H1 (cell line): ENCODE measurements at regions not wholly inside any gene's neighbourhood (a gene's known extent, or its start where the extent isn't known, plus 50 kb on each side); places are given as distances from the start of the nearest gene placed in this dataset.

ENCODE experiments used
- CTCF ChIA-PET: fragments of 300-600 bp; sonication (Branson Sonifier 250); formaldehyde crosslinking; loops from one replicate; lab custom pipeline; 2021; ENCODE audit not compliant: partially characterized antibody; lab: Charles Lee
- POLR2A ChIA-PET: fragments of 300-600 bp; sonication (Branson Sonifier 250); formaldehyde crosslinking; loops from one replicate; lab custom pipeline; 2021; ENCODE audit warnings: inconsistent platforms; ENCODE audit not compliant: partially characterized antibody; lab: Charles Lee
- DNase-seq, 2 experiments: peaks; one replicate each; pipeline versions ENCODE4 v3.0.0 to v3.0.0-alpha.2; 2010 to 2022; ENCODE audit warnings: low spot score in 2 of 2, low read depth in 1 of 2, mixed read lengths in 1 of 2
- FAIRE-seq: peaks from 2 replicates; lab custom pipeline; 2011; peaks lifted over from hg19 to GRCh38; lab: Jason Lieb, UNC
- H2AFZ ChIP-seq: 2 replicates; pipeline ENCODE4 v1.8.1; 2012; ENCODE audit warnings: low read length, inconsistent platforms
- H2AK5ac ChIP-seq: 2 replicates; pipeline ENCODE4 v1.6.1; 2013; ENCODE audit warnings: low read depth, low read length
- H2BK120ac ChIP-seq: replicated peaks from 2 replicates; pipeline ENCODE3; 2013; ENCODE audit warnings: low read depth, low read length, inconsistent platforms
- H2BK12ac ChIP-seq: 2 replicates; pipeline ENCODE4 v1.6.1; 2013; ENCODE audit warnings: low read depth, low read length
- H2BK15ac ChIP-seq: 2 replicates; pipeline ENCODE4 v1.6.1; 2013; ENCODE audit warnings: low read length
- H2BK20ac ChIP-seq: 2 replicates; pipeline ENCODE4 v1.6.1; 2013; ENCODE audit warnings: low read length
- H2BK5ac ChIP-seq: 2 replicates; pipeline ENCODE4 v1.6.1; 2013; ENCODE audit warnings: low read depth, low read length
- H3K14ac ChIP-seq: 2 replicates; pipeline ENCODE4 v1.6.1; 2013; ENCODE audit warnings: inconsistent platforms; ENCODE audit not compliant: insufficient read length
- H3K18ac ChIP-seq: 2 replicates; pipeline ENCODE4 v1.6.1; 2013; ENCODE audit warnings: low read length; ENCODE audit errors: extremely low read depth
- H3K23ac ChIP-seq: 2 replicates; pipeline ENCODE4 v1.6.1; 2013; ENCODE audit warnings: inconsistent platforms; ENCODE audit not compliant: insufficient read length
- H3K23me2 ChIP-seq: 2 replicates; pipeline ENCODE4 v1.6.1; 2013; ENCODE audit warnings: low read depth, low read length
- H3K27ac ChIP-seq: 2 replicates; pipeline ENCODE4 v1.6.1; 2011; ENCODE audit warnings: low read depth, low read length, inconsistent platforms
- H3K27me3 ChIP-seq, 4 experiments: replicated peaks in 1 of 4; 1 replicate in 1 of 4; 2 replicates in 3 of 4; pipeline versions ENCODE4 v1.6.1 to v1.8.1; 2011 to 2013; ENCODE audit warnings: low read length in 3 of 4, mild to moderate bottlenecking in 3 of 4, inconsistent platforms in 2 of 4, mixed read lengths in 2 of 4, moderate library complexity in 1 of 4; ENCODE audit not compliant: control insufficient read depth in 3 of 4, insufficient read depth in 3 of 4; ENCODE audit errors: extremely low read depth in 1 of 4
- H3K36me3 ChIP-seq, 4 experiments: 2 replicates each; pipeline versions ENCODE4 v1.6.1 to v1.8.1; 2011 to 2013; ENCODE audit warnings: mild to moderate bottlenecking in 4 of 4, low read length in 3 of 4, moderate library complexity in 2 of 4, control low read depth in 1 of 4, inconsistent platforms in 1 of 4; ENCODE audit not compliant: insufficient read depth in 4 of 4, control insufficient read depth in 2 of 4
- H3K4ac ChIP-seq: replicated peaks from 2 replicates; pipeline ENCODE3; 2013; ENCODE audit warnings: low read length, low read depth, mixed read lengths, inconsistent platforms; ENCODE audit not compliant: insufficient read length
- H3K4me1 ChIP-seq, 4 experiments: replicated peaks in 1 of 4; 1 replicate in 1 of 4; 2 replicates in 3 of 4; pipeline versions ENCODE4 v1.6.1 to v1.8.1; 2011 to 2013; ENCODE audit warnings: low read length in 3 of 4, inconsistent platforms in 2 of 4, mixed read lengths in 1 of 4; ENCODE audit not compliant: insufficient read depth in 4 of 4, control insufficient read depth in 3 of 4
- H3K4me2 ChIP-seq, 2 experiments: 2 replicates each; pipeline versions ENCODE4 v1.6.1 to v1.8.1; 2011 to 2013; ENCODE audit warnings: low read depth in 2 of 2, low read length in 2 of 2, control low read depth in 1 of 2, inconsistent platforms in 1 of 2, mild to moderate bottlenecking in 1 of 2; ENCODE audit not compliant: insufficient read depth in 1 of 2
- H3K4me3 ChIP-seq, 4 experiments: fragments of 200-600, 300-600 bp in 1 of 4; sonication (generic), shearing (Covaris generic), sonication (Bioruptor Twin) in 1 of 4; 2 replicates each; pipeline versions ENCODE4 v1.5.1 to v1.8.1; 2011 to 2016; ENCODE audit warnings: low read length in 4 of 4, low read depth in 3 of 4, control low read depth in 2 of 4, inconsistent platforms in 2 of 4, mild to moderate bottlenecking in 2 of 4, mixed read lengths in 1 of 4, moderate library complexity in 1 of 4; ENCODE audit not compliant: insufficient read depth in 2 of 4; ENCODE audit errors: extremely low read depth in 1 of 4
- H3K56ac ChIP-seq: replicated peaks from 2 replicates; pipeline ENCODE3; 2013; ENCODE audit warnings: low read depth, mild to moderate bottlenecking, mixed read lengths, low read length, inconsistent platforms; ENCODE audit not compliant: insufficient read length
- H3K79me1 ChIP-seq: 2 replicates; pipeline ENCODE4 v1.6.1; 2013; ENCODE audit warnings: low read depth, low read length, control low read depth
- H3K79me2 ChIP-seq, 2 experiments: 2 replicates each; pipeline versions ENCODE4 v1.6.1 to v1.8.1; 2012 to 2013; ENCODE audit warnings: low read length in 2 of 2, mild to moderate bottlenecking in 2 of 2, inconsistent platforms in 1 of 2; ENCODE audit not compliant: insufficient read depth in 2 of 2, control insufficient read depth in 1 of 2
- H3K9ac ChIP-seq, 4 experiments: replicated peaks in 1 of 4; 1 replicate in 1 of 4; 2 replicates in 3 of 4; pipeline versions ENCODE4 v1.6.1 to v1.8.1; 2011 to 2013; ENCODE audit warnings: low read depth in 3 of 4, low read length in 3 of 4, control low read depth in 2 of 4, mild to moderate bottlenecking in 2 of 4, moderate library complexity in 2 of 4, inconsistent platforms in 1 of 4; ENCODE audit errors: extremely low read depth in 1 of 4
- H3K9me3 ChIP-seq, 2 experiments: 2 replicates each; pipeline versions ENCODE4 v1.6.1 to v1.8.1; 2012 to 2013; ENCODE audit warnings: mild to moderate bottlenecking in 2 of 2, moderate library complexity in 2 of 2, control low read depth in 1 of 2, inconsistent platforms in 1 of 2, low read depth in 1 of 2, low read length in 1 of 2, mixed read lengths in 1 of 2; ENCODE audit not compliant: insufficient read depth in 2 of 2
- H4K20me1 ChIP-seq, 2 experiments: replicated peaks in 1 of 2; 2 replicates each; pipeline versions ENCODE3 to v1.8.1; 2011 to 2013; ENCODE audit warnings: inconsistent platforms in 2 of 2, low read length in 2 of 2, mild to moderate bottlenecking in 1 of 2; ENCODE audit not compliant: insufficient read depth in 2 of 2, control insufficient read depth in 1 of 2
- H4K5ac ChIP-seq: 2 replicates; pipeline ENCODE4 v1.6.1; 2013; ENCODE audit warnings: low read length, low read depth, mixed read lengths, inconsistent platforms; ENCODE audit not compliant: insufficient read length
- H4K8ac ChIP-seq: 2 replicates; pipeline ENCODE4 v1.8.0; 2013; ENCODE audit warnings: mild to moderate bottlenecking, moderate library complexity, low read length, inconsistent platforms; ENCODE audit not compliant: insufficient read depth; ENCODE audit errors: extremely low read depth
- H4K91ac ChIP-seq: replicated peaks from 2 replicates; pipeline ENCODE3; 2013; ENCODE audit warnings: low read length, mixed read lengths, inconsistent platforms; ENCODE audit not compliant: insufficient read length
- BRCA1 ChIP-seq: IDR thresholded peaks from 2 replicates; pipeline ENCODE4 v1.6.1; 2012; ENCODE audit warnings: low read depth, low read length, improper control_type of control experiment
- EZH2 ChIP-seq: fragments of 200-600 bp; sonication (generic); IDR thresholded peaks from 2 replicates; pipeline ENCODE4 v1.7.1; 2012; ENCODE audit warnings: low read depth, mild to moderate bottlenecking, moderate library complexity, low read length, inconsistent platforms; ENCODE audit not compliant: severe bottlenecking
- KDM1A ChIP-seq: fragments of 200-600, 300-600 bp; sonication (generic); IDR thresholded peaks from 2 replicates; pipeline ENCODE4 v1.7.1; 2016; ENCODE audit warnings: mild to moderate bottlenecking, low read length, borderline replicate concordance
- KDM5A ChIP-seq: fragments of 200-600 bp; IDR thresholded peaks from 2 replicates; pipeline ENCODE4 v1.7.1; 2012; ENCODE audit warnings: mild to moderate bottlenecking, low read length, inconsistent platforms, mixed read lengths
- PHF8 ChIP-seq: fragments of 200-600 bp; sonication (generic); conservative IDR thresholded peaks from 2 replicates; pipeline ENCODE4 v1.7.1; 2012; ENCODE audit warnings: low read depth, mild to moderate bottlenecking, inconsistent platforms, low read length, moderate library complexity
- POLR2A ChIP-seq, 2 experiments: IDR thresholded peaks; 1 replicate in 1 of 2; 2 replicates in 1 of 2; pipeline ENCODE4 v1.6.1; 2011; ENCODE audit warnings: low read depth in 2 of 2, low read length in 2 of 2, mild to moderate bottlenecking in 2 of 2; ENCODE audit errors: control extremely low read depth in 1 of 2
- POLR2AphosphoS5 ChIP-seq: IDR thresholded peaks from 2 replicates; pipeline ENCODE4 v1.6.1; 2011; ENCODE audit warnings: low read depth, low read length
- POU5F1 ChIP-seq: IDR thresholded peaks from 2 replicates; pipeline ENCODE4 v1.6.1; 2011; ENCODE audit warnings: low read depth, mild to moderate bottlenecking, low read length, moderate library complexity
- RNF2 ChIP-seq: fragments of 200-900, 300-1000 bp; sonication (generic); IDR thresholded peaks from 2 replicates; pipeline ENCODE4 v1.7.1; 2016; ENCODE audit warnings: borderline replicate concordance, low read depth, mild to moderate bottlenecking, antibody characterized with exemption, low read length; ENCODE audit not compliant: poor library complexity, severe bottlenecking; ENCODE audit errors: missing control alignments
- SIN3A ChIP-seq, 2 experiments: IDR thresholded peaks in 1 of 2; conservative IDR thresholded peaks in 1 of 2; 2 replicates each; pipeline ENCODE4 v1.6.1; 2011 to 2012; ENCODE audit warnings: low read length in 2 of 2, improper control_type of control experiment in 1 of 2, low read depth in 1 of 2, mild to moderate bottlenecking in 1 of 2
- SRF ChIP-seq: IDR thresholded peaks from 2 replicates; pipeline ENCODE4 v1.6.1; 2011; ENCODE audit warnings: mild to moderate bottlenecking, low read depth, low read length, moderate library complexity
- ZNF274 ChIP-seq: IDR thresholded peaks from 2 replicates; pipeline ENCODE4 v1.7.0; 2012; ENCODE audit warnings: low read length, borderline replicate concordance; ENCODE audit errors: extremely low read depth
- WGBS, 2 experiments: shearing (Covaris generic) in 1 of 2; methylation state at CpG; one replicate each; pipeline versions ENCODE4 v1.1.6 to v1.1.7; 2013 to 2015; ENCODE audit warnings: low lambda C conversion rate in 2 of 2, mixed read lengths in 2 of 2, inconsistent platforms in 1 of 2, low coverage in 1 of 2, missing lambda C conversion rate in 1 of 2; ENCODE audit not compliant: insufficient replicate concordance in 2 of 2, insufficient coverage in 1 of 2, insufficient read length in 1 of 2; ENCODE audit errors: extremely low coverage in 1 of 2, missing lambda C conversion rate in 1 of 2; 5-methylcytosine and 5-hydroxymethylcytosine counted together
- TF ChIP-seq, protein P1 (sequence below): IDR thresholded peaks from 2 replicates; pipeline ENCODE4 v1.6.1; 2012; ENCODE audit warnings: low read length, inconsistent platforms

DNA sequence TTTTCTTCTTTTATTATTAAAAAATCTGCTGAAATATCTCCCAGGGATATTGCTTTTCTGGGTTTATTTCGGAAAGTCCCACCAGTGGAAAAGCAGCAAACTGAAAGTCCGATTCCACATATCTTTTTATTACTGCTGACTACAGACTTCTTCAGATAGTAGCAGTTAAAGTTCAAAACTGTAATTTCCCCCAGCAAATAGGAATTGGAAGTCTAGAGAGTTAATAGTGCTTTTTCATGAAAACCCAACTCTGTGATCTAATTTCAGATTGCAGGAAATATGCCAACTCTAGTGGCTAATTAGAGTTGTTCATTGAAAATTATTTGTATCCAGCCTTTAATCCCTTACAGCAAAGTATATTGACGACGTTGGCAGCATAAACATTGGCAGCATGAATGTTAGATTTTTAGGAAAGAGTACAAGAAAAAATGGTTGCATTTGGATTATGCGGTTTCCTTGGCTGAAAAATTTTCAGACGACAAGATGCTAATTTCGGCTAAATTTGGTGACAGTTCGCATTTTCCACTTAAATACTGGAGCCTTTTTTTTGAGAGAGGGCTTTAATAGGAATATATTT, 472.9 kb upstream of the CBLB start:
- Histone ChIP-seq H3K14ac (no peak overlapping the region), H4K8ac (no peak overlapping the region), H3K4me3 (no peak overlapping the region)
- TF ChIP-seq SRF = no peak
- no peak for TF ChIP-seq POLR2AphosphoS5
- TF ChIP-seq, protein P1, sequence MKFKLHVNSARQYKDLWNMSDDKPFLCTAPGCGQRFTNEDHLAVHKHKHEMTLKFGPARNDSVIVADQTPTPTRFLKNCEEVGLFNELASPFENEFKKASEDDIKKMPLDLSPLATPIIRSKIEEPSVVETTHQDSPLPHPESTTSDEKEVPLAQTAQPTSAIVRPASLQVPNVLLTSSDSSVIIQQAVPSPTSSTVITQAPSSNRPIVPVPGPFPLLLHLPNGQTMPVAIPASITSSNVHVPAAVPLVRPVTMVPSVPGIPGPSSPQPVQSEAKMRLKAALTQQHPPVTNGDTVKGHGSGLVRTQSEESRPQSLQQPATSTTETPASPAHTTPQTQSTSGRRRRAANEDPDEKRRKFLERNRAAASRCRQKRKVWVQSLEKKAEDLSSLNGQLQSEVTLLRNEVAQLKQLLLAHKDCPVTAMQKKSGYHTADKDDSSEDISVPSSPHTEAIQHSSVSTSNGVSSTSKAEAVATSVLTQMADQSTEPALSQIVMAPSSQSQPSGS = no peak
- TF ChIP-seq SIN3A (conservative IDR thresholded peaks at IDR 0.05 in 1 of 2, IDR thresholded peaks at IDR 0.05 in 1 of 2; ENCODE audit: low read depth in 1 of 2, low read length in 2 of 2) = no peak
- TF ChIP-seq ZNF274 = no peak
- no peak for TF ChIP-seq KDM5A
- TF ChIP-seq POU5F1 = no peak
- TF ChIP-seq RNF2 = no peak
- no peak for TF ChIP-seq PHF8
- TF ChIP-seq EZH2 = no peak
- TF ChIP-seq KDM1A = no peak
- TF ChIP-seq POLR2A (IDR thresholded peaks at IDR 0.05; ENCODE audit: control extremely low read depth in 1 of 2, low read depth in 2 of 2, low read length in 2 of 2) = no peak
- TF ChIP-seq BRCA1 = no peak

More for the DNA sequence above, 472.9 kb upstream of the CBLB start:
- CTCF ChIA-PET = no interaction called here
- no peak overlapping the region for H2BK5ac ChIP-seq
- FAIRE-seq = no peak
- POLR2A ChIA-PET = no interaction called here
- H3K9me3 ChIP-seq = no peaks in the 10 kb centered on the region
- H3K18ac ChIP-seq = no peak overlapping the region
- no peak overlapping the region for H2BK20ac ChIP-seq
- H3K23ac ChIP-seq = no peak overlapping the region
- 91% methylated on average over 8 of the region's 8 CpGs; no CpG with 5 or more reads in 1 of the 2 experiments for WGBS, 2 experiments
- H2BK120ac ChIP-seq = no peak overlapping the region
- H3K4ac ChIP-seq = no peak overlapping the region
- H3K27me3 ChIP-seq = no peaks in the 10 kb centered on the region
- no peak overlapping the region for H3K9ac ChIP-seq
- H4K91ac ChIP-seq = no peak overlapping the region
- no peaks in the 10 kb centered on the region for H3K79me2 ChIP-seq
- no peak overlapping the region for H2BK15ac ChIP-seq
- no peak overlapping the region for H4K5ac ChIP-seq
- no peak overlapping the region for H3K4me2 ChIP-seq
- no peak overlapping the region for H2AK5ac ChIP-seq
- no peak for DNase-seq
- no peaks in the 10 kb centered on the region for H3K4me1 ChIP-seq
- H2AFZ ChIP-seq = no peak overlapping the region
- H3K56ac ChIP-seq = no peak overlapping the region
- no peaks in the 10 kb centered on the region for H4K20me1 ChIP-seq
- H3K79me1 ChIP-seq = no peaks in the 10 kb centered on the region
- H3K27ac ChIP-seq = no peak overlapping the region
- H2BK12ac ChIP-seq = no peak overlapping the region
- H3K36me3 ChIP-seq = no peaks in the 10 kb centered on the region
- no peaks in the 10 kb centered on the region for H3K23me2 ChIP-seq
